Thyroid gland (tissue), 4 donors: ENCODE measurements at regions not wholly inside any gene's neighbourhood (a gene's known extent, or its start where the extent isn't known, plus 50 kb on each side); places are given as distances from the start of the nearest gene placed in this dataset.

Source experiments
- DNase-seq, 2 donors: peaks; one replicate each; pipeline ENCODE4 v3.0.0-alpha.2; 2019
- H3K27ac ChIP-seq, 3 donors: fragments of 200-600 bp; sonication (generic); 1 replicate in 2 of 3; 2 replicates in 1 of 3; pipeline ENCODE4 v1.5.1; 2016 to 2019; ENCODE audit warnings: mild to moderate bottlenecking in 1 of 3, moderate library complexity in 1 of 3
- H3K27me3 ChIP-seq: fragments of 200-600 bp; sonication (generic); one replicate; pipeline ENCODE4 v1.5.1; 2019
- H3K36me3 ChIP-seq, 2 donors: fragments of 200-600 bp; sonication (generic); one replicate each; pipeline ENCODE4 v1.5.1; 2016 to 2019
- H3K4me1 ChIP-seq, 2 donors: fragments of 200-600 bp; sonication (generic); one replicate each; pipeline ENCODE4 v1.5.1; 2017 to 2019
- H3K4me3 ChIP-seq, 3 donors: fragments of 200-600 bp; sonication (generic); replicated peaks in 1 of 3; 1 replicate in 2 of 3; 2 replicates in 1 of 3; pipeline ENCODE4 v1.5.1; 2016; ENCODE audit warnings: mild to moderate bottlenecking in 1 of 3
- H3K9me3 ChIP-seq: fragments of 200-600 bp; sonication (generic); one replicate; pipeline ENCODE4 v1.5.1; 2017
- CTCF ChIP-seq, 6 experiments: fragments of 200-600 bp in 3 of 6; fragments of 450-650 bp in 3 of 6; sonication (generic) in 3 of 6; IDR thresholded peaks; one replicate each; pipeline ENCODE4 v1.5.1; 2016 to 2019; ENCODE audit warnings: antibody characterized with exemption in 6 of 6, mild to moderate bottlenecking in 2 of 6, inconsistent platforms in 1 of 6, moderate library complexity in 1 of 6
- POLR2A ChIP-seq, 2 donors: fragments of 450-650 bp; IDR thresholded peaks; one replicate each; pipeline ENCODE4 v1.6.1; 2017; ENCODE audit warnings: antibody characterized with exemption in 2 of 2, mild to moderate bottlenecking in 2 of 2, moderate library complexity in 1 of 2
- WGBS, 2 donors: methylation state at CpG; one replicate each; pipeline ENCODE4 v1.1.5; 2017; 5-methylcytosine and 5-hydroxymethylcytosine counted together
- intact Hi-C: fragments of 100-400 bp; cut with DNase I; formaldehyde crosslinking; loops from one replicate; pipeline ENCODE4 v1.15.1; 2023

- Histone ChIP-seq H3K4me1 (no peaks in the 10 kb centered on the region), H3K4me3 (no peak overlapping the region), H3K9me3 (no peaks in the 10 kb centered on the region), H3K27ac (no peak overlapping the region), H3K27me3 (no peaks in the 10 kb centered on the region), H3K36me3 (no peaks in the 10 kb centered on the region)
- no peak for TF ChIP-seq POLR2A (IDR thresholded peaks at IDR 0.05)
- no peak for TF ChIP-seq CTCF (IDR thresholded peaks at IDR 0.05)
- no peak for DNase-seq
- intact Hi-C loops: no loop called here
- 81 to 85% methylated on average over 6 of the region's 7 CpGs for WGBS, 2 donors
These were observed 163.8 kb downstream of the BRD1 start for GRCh38 chr22:49663823-49664222.

GRCh38 chr22:49663311-49663711 lies 164.4 kb downstream of the BRD1 start:
- 84 to 91% methylated on average over 17 of the region's 17 CpGs for WGBS, 2 donors
- H3K27me3 ChIP-seq: no peaks in the 10 kb centered on the region
- no peaks in the 10 kb centered on the region for H3K4me1 ChIP-seq
- no peak overlapping the region for H3K27ac ChIP-seq
- no peak for DNase-seq
- TF ChIP-seq CTCF (IDR thresholded peaks at IDR 0.05): no peak
- H3K36me3 ChIP-seq: no peaks in the 10 kb centered on the region
- no peaks in the 10 kb centered on the region for H3K9me3 ChIP-seq
- H3K4me3 ChIP-seq: no peak overlapping the region
- intact Hi-C loops: no loop called here

- Histone ChIP-seq H3K27me3 (no peaks in the 10 kb centered on the region), H3K36me3 (no peaks in the 10 kb centered on the region), H3K27ac (no peak overlapping the region), H3K9me3 (no peaks in the 10 kb centered on the region), H3K4me1 (peaks cover 0 to 3% of the 10 kb centered on the region in 2 donors), H3K4me3 (no peak overlapping the region)
- no peak for DNase-seq
- TF ChIP-seq POLR2A (IDR thresholded peaks at IDR 0.05) (no peak), CTCF (IDR thresholded peaks at IDR 0.05) (no peak)
- 73 to 81% methylated on average over 18 of the region's 18 CpGs for WGBS, 2 donors
- intact Hi-C loops: no loop called here
These were observed 165.0 kb downstream of the BRD1 start for GRCh38 chr22:49662681-49663080.

- intact Hi-C loops: no loop called here
- Histone ChIP-seq H3K27ac (no peak overlapping the region), H3K4me3 (no peak overlapping the region), H3K27me3 (no peaks in the 10 kb centered on the region), H3K9me3 (no peaks in the 10 kb centered on the region), H3K36me3 (no peaks in the 10 kb centered on the region), H3K4me1 (peaks cover 0 to 3% of the 10 kb centered on the region in 2 donors)
- 77 to 96% methylated on average over 25 to 40 of the region's 40 CpGs for WGBS, 2 donors
- TF ChIP-seq POLR2A (IDR thresholded peaks at IDR 0.05) (no peak), CTCF (IDR thresholded peaks at IDR 0.05) (no peak)
- no peak for DNase-seq
These were observed 166.6 kb downstream of the BRD1 start for GRCh38 chr22:49660794-49661781.

GRCh38 chr22:49660321-49660720 lies 167.4 kb downstream of the BRD1 start:
- Histone ChIP-seq H3K4me1 (peaks cover 0 to 3% of the 10 kb centered on the region in 2 donors), H3K27me3 (no peaks in the 10 kb centered on the region), H3K27ac (no peak overlapping the region), H3K4me3 (no peak overlapping the region), H3K9me3 (no peaks in the 10 kb centered on the region), H3K36me3 (no peaks in the 10 kb centered on the region)
- TF ChIP-seq POLR2A (IDR thresholded peaks at IDR 0.05) (no peak), CTCF (IDR thresholded peaks at IDR 0.05) (no peak)
- intact Hi-C loops: no loop called here
- WGBS, 2 donors: 78 to 91% methylated on average over 9 to 16 of the region's 16 CpGs
- DNase-seq: no peak
